Liver (tissue), 3 donors: ENCODE measurements at regions not wholly inside any gene's neighbourhood (a gene's known extent, or its start where the extent isn't known, plus 50 kb on each side); places are given as distances from the start of the nearest gene placed in this dataset.

Source experiments
- FOXA1 ChIP-seq: IDR thresholded peaks from 2 replicates; pipeline ENCODE4 v1.6.1; 2016; ENCODE audit warnings: antibody characterized with exemption
- GABPA ChIP-seq, 2 donors: IDR thresholded peaks in 1 of 2; conservative IDR thresholded peaks in 1 of 2; 2 replicates each; pipeline ENCODE4 v1.6.1; 2016; ENCODE audit warnings: antibody characterized with exemption in 2 of 2, mild to moderate bottlenecking in 1 of 2, moderate library complexity in 1 of 2
- JUND ChIP-seq, 2 donors: IDR thresholded peaks; 2 replicates each; pipeline ENCODE4 v1.6.1; 2016; ENCODE audit warnings: antibody characterized with exemption in 2 of 2
- MAX ChIP-seq: IDR thresholded peaks from 2 replicates; pipeline ENCODE4 v1.6.1; 2016; ENCODE audit warnings: antibody characterized with exemption
- SP1 ChIP-seq: IDR thresholded peaks from 2 replicates; pipeline ENCODE4 v1.6.1; 2018; ENCODE audit warnings: antibody characterized with exemption, mild to moderate bottlenecking
- TAF1 ChIP-seq: conservative IDR thresholded peaks from 2 replicates; pipeline ENCODE4 v1.6.1; 2016; ENCODE audit warnings: antibody characterized with exemption, mild to moderate bottlenecking
- YY1 ChIP-seq: IDR thresholded peaks from 2 replicates; pipeline ENCODE4 v1.6.1; 2016; ENCODE audit warnings: antibody characterized with exemption, mild to moderate bottlenecking
- TF ChIP-seq, protein P1 (sequence below): fragments of 150-350 bp; IDR thresholded peaks from 2 replicates; pipeline ENCODE4 v1.5.1; 2017; ENCODE audit warnings: improper control_type of control experiment, low read depth, low read length; ENCODE audit not compliant: missing input control
- TF ChIP-seq, protein P2 (sequence below): IDR thresholded peaks from 2 replicates; pipeline ENCODE4 v1.6.1; 2016; ENCODE audit warnings: antibody characterized with exemption
- donor health status: healthy.
- donor health status: healthy.

DNA sequence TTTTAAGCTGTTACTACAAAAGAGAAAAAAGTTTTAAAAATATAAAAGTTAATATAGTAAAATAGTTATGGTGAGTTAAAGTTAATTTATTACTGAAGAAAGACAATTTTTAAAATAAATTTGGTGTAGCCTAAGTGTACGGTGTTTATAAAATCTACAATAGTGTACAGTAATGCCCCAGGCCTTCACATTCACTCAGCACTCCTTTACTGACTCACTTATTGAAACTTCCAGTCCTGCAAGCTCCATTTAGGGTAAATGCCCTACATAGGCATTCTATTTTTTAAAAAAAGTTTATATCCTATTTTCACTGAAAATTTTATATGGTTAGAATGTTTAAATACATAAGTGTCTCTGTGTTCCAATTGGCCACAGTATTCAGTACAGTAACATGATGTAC lies 769.5 kb upstream of the NOVA1 start:
- TF ChIP-seq, protein P1, sequence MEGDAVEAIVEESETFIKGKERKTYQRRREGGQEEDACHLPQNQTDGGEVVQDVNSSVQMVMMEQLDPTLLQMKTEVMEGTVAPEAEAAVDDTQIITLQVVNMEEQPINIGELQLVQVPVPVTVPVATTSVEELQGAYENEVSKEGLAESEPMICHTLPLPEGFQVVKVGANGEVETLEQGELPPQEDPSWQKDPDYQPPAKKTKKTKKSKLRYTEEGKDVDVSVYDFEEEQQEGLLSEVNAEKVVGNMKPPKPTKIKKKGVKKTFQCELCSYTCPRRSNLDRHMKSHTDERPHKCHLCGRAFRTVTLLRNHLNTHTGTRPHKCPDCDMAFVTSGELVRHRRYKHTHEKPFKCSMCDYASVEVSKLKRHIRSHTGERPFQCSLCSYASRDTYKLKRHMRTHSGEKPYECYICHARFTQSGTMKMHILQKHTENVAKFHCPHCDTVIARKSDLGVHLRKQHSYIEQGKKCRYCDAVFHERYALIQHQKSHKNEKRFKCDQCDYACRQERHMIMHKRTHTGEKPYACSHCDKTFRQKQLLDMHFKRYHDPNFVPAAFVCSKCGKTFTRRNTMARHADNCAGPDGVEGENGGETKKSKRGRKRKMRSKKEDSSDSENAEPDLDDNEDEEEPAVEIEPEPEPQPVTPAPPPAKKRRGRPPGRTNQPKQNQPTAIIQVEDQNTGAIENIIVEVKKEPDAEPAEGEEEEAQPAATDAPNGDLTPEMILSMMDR, result no peak
- TF ChIP-seq FOXA1, result no peak
- TF ChIP-seq TAF1, result no peak
- TF ChIP-seq GABPA (IDR thresholded peaks at IDR 0.05 in 1 of 2, conservative IDR thresholded peaks at IDR 0.05 in 1 of 2), result no peak
- no peak for TF ChIP-seq YY1
- no peak for TF ChIP-seq MAX
- TF ChIP-seq JUND (IDR thresholded peaks at IDR 0.05), result no peak
- TF ChIP-seq SP1, result no peak
- TF ChIP-seq, protein P2, sequence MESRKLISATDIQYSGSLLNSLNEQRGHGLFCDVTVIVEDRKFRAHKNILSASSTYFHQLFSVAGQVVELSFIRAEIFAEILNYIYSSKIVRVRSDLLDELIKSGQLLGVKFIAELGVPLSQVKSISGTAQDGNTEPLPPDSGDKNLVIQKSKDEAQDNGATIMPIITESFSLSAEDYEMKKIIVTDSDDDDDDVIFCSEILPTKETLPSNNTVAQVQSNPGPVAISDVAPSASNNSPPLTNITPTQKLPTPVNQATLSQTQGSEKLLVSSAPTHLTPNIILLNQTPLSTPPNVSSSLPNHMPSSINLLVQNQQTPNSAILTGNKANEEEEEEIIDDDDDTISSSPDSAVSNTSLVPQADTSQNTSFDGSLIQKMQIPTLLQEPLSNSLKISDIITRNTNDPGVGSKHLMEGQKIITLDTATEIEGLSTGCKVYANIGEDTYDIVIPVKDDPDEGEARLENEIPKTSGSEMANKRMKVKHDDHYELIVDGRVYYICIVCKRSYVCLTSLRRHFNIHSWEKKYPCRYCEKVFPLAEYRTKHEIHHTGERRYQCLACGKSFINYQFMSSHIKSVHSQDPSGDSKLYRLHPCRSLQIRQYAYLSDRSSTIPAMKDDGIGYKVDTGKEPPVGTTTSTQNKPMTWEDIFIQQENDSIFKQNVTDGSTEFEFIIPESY, result no peak
